HFF-Myc (cell line): ENCODE measurements at regions not wholly inside any gene's neighbourhood (a gene's known extent, or its start where the extent isn't known, plus 50 kb on each side); places are given as distances from the start of the nearest gene placed in this dataset.

Experiments
- DNase-seq: peaks from one replicate; pipeline ENCODE4 v3.0.0-alpha.2; 2011; ENCODE audit warnings: low read depth; ENCODE audit errors: extremely low read depth
- H3K4me3 ChIP-seq: replicated peaks from 2 replicates; pipeline ENCODE4 v1.5.1; 2011; ENCODE audit warnings: low read depth, mild to moderate bottlenecking, control low read depth, low read length
- CTCF ChIP-seq: IDR thresholded peaks from 2 replicates; pipeline ENCODE4 v1.5.1; 2012; ENCODE audit warnings: mild to moderate bottlenecking, low read depth, low read length, control low read depth; ENCODE audit errors: missing control alignments

- no peak for DNase-seq
- TF ChIP-seq CTCF: no peak
- no peak overlapping the region for H3K4me3 ChIP-seq
These were observed 305.2 kb downstream of the TXNL1 start for GRCh38 chr18:56333146-56333545.

GRCh38 chr18:56332371-56332770 lies 306.0 kb downstream of the TXNL1 start:
- H3K4me3 ChIP-seq: no peak overlapping the region
- no peak for DNase-seq
- no peak for TF ChIP-seq CTCF

GRCh38 chr18:56330366-56331110 lies 307.9 kb downstream of the TXNL1 start:
- no peak for DNase-seq
- no peak for TF ChIP-seq CTCF
- no peak overlapping the region for H3K4me3 ChIP-seq

DNA sequence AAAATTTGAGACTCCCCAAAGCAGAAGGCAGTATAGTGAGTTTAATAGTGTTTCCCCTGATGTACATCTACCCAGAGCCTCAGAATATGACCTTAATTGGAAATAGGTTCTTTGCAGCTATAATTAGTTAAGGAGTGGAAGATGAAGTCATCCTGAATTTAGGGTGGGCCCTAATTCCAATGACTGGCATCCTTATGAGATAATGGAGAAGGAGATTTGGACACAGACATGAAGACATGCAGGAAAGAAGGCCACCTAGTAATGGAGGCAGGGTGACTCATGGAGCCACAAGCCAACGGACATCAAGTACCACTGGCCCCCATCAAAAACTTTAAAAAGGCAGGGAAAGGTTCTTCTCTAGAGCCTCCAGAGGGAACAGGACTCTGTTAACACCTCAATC lies 308.9 kb downstream of the TXNL1 start:
- no peak for TF ChIP-seq CTCF

DNA sequence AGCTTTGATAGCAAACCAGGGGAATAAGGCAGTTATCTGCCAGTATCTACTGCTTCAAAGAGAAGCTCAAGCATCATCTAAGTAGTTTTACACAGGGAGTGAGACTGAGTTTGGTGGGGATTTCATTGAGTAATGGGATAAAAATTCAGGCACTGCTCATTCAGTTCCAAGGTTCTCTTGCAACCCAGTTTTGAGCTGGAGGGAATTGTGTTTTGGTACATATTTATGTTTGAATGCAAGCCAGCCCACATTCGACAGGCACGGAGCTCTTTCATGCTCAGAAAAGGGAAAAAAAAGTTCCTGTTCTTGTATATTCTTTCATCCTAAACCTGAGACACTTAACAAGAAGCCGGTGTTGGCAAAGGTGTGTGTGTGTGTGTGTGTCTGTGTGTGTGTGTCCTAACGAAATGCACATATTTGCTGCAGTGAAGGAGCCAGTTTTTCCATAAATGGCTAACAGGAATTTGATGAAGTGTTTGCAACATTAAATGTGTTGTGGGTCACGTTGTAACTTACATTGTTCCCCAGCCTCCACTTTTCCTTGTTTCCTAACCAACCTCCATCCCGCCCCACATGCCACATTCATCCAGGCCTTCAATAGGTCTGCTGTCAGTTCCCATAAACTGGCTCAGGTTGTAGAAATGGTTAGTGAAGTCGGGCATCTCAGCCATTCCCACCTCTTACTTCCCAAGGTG lies 311.1 kb downstream of the TXNL1 start:
- no peak for TF ChIP-seq CTCF
- no peak overlapping the region for H3K4me3 ChIP-seq
- DNase-seq: no peak

More for the DNA sequence above, 308.9 kb downstream of the TXNL1 start:
- H3K4me3 ChIP-seq: no peak overlapping the region
- DNase-seq: no peak

DNA sequence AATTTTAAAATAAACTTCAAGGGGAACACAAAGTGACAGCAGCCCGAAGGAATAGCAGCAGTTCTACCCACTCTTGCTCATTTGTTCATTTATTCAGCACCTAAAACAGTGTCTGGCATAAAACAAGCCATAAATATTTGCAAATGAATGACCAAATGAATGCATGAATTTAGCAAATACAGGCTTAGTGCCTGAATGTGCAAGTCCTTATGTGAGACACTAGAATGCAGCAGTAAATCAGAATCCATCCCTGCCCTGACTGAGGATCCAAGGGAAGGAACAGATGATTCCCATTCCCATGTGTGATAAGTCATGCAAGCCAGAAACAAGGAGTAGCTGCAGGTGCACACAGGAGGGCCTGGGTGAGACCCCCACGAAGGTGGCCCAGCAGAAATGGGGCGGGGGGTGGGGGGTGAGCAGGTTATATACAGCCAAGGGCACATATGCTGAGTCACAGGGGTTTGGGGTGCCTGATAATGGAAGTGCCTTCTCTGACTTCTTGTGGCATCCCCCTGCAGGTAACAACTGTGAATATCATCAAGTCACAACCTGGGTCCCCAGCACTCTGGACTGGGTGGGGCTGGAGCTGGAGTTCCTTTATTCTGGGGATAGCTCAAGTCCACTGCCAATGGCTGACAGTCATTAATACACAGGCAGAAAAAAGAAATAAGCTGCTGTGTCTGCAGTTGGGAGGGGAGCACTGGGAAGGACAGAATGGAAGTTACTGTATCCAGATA lies 311.9 kb downstream of the TXNL1 start:
- H3K4me3 ChIP-seq: no peak overlapping the region
- TF ChIP-seq CTCF: no peak
- no peak for DNase-seq
